ENCODE measurements at regions not wholly inside any gene's neighbourhood (a gene's known extent, or its start where the extent isn't known, plus 50 kb on each side); places are given as distances from the start of the nearest gene placed in this dataset.

DNA sequence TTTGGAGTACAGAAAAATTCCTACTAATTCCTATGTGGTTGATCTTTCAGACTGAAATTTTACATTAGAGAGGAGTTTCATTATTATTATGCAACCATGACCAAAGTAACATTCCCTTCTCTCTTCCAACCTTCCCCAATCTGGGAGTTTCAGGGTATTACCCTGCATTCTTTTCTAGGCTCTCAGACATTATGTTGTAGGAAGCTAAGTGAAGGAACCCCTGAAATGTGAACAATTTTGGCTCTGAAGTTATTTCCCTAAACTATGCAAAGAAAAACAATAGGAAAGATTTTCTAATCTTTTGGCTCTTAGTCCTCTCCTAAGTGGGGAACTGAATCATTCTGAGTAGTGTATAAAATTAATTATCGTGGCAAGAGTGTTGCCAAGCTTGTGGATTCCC lies 63.3 kb upstream of the ZFAND5 start:
- TF ChIP-seq, protein P1, sequence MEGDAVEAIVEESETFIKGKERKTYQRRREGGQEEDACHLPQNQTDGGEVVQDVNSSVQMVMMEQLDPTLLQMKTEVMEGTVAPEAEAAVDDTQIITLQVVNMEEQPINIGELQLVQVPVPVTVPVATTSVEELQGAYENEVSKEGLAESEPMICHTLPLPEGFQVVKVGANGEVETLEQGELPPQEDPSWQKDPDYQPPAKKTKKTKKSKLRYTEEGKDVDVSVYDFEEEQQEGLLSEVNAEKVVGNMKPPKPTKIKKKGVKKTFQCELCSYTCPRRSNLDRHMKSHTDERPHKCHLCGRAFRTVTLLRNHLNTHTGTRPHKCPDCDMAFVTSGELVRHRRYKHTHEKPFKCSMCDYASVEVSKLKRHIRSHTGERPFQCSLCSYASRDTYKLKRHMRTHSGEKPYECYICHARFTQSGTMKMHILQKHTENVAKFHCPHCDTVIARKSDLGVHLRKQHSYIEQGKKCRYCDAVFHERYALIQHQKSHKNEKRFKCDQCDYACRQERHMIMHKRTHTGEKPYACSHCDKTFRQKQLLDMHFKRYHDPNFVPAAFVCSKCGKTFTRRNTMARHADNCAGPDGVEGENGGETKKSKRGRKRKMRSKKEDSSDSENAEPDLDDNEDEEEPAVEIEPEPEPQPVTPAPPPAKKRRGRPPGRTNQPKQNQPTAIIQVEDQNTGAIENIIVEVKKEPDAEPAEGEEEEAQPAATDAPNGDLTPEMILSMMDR (conservative IDR thresholded peaks at IDR 0.05; ENCODE audit: low read length): no peak
- no peak overlapping the region for H3K4me3 ChIP-seq (ENCODE audit: low read length)
- peak; percentile 96 for DNase-seq (ENCODE audit: low read depth)

DNA sequence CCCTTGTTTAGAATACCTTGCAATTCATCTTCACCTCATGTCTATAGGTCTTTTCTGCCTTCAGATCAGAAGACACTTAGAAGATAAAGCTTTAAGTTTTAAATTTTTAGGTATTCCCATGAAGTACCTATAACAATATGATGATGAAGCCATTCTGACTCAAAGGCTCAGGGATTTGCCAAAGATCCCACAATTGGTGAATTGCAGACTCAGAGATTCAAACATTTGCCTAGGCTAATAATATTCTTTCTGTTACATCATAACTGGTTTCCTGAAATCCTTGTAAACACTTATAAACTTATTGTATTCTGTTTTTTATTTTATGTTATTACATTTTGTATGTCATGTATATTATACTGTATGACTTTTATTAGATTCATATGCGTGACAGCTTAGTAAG lies 62.8 kb upstream of the ZFAND5 start:
- no peak overlapping the region for H3K4me3 ChIP-seq (ENCODE audit: low read length)
- DNase-seq (ENCODE audit: low read depth): peak; percentile 47

DNA sequence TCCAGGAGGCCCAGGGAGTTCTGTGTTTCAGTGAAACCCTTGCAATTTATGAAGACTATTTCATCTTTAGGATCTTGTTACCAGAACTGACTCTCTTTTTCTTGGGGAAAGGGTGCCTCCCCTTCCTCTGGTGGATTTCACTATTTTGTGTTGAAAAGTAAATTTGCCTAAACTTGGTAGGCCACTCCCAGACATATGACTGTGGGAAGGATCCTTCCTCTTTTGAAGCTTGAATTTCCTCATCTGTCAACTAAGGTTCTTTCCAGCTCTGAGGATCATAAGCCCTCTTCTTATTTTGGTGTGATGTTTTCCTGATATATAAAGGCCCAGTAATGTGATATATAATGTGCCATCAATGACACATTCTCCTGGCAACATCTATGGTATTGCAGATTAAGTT lies 59.1 kb upstream of the ZFAND5 start:
- H3K4me3 ChIP-seq (ENCODE audit: low read length): no peak overlapping the region
- no peak for DNase-seq (ENCODE audit: low read depth)
- TF ChIP-seq, protein P1 (conservative IDR thresholded peaks at IDR 0.05; ENCODE audit: low read length): no peak

More for the DNA sequence above, 62.8 kb upstream of the ZFAND5 start:
- TF ChIP-seq, protein P1 (conservative IDR thresholded peaks at IDR 0.05; ENCODE audit: low read length): no peak

DNA sequence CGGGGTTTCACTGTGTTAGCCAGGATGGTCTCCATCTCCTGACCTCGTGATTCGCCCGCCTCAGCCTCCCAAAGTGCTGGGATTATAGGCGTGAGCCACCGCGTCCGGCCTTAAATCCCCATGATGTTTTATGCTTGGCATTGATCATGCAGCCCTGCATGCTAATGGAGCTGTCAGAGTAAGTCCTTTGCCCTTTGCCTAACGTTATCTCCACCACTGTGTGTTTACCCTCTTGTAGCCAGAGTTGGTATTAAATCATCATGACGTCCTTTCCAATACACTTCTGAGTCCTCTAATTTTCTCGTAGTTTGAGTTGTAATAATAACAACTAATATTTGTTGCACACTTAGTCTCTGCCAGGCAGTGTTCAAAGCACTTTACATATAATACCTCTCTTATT lies 57.2 kb upstream of the ZFAND5 start:
- DNase-seq (ENCODE audit: low read depth): no peak
- TF ChIP-seq, protein P1 (conservative IDR thresholded peaks at IDR 0.05; ENCODE audit: low read length): no peak
- no peak overlapping the region for H3K4me3 ChIP-seq (ENCODE audit: low read length)

DNA sequence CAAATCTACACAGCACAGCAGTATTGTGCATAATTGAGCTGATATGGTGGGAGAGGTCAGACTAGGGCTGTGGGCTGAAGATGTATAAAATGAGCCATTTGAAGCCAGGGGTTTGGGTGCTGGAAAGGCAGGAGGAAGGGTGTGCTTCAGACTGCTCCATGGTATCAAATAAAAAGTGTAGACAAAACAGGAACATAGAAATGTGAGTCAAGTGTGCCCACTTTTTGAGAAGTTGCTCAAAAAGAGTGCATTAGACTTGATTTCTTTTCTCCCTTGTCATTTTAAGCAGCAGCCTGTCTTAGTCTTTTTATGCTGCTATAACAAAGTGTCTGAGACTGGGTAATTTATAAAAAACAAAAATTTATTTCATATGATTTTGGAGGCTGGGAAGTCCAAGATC lies 55.8 kb upstream of the ZFAND5 start:
- H3K4me3 ChIP-seq (ENCODE audit: low read length): no peak overlapping the region
- TF ChIP-seq, protein P1 (conservative IDR thresholded peaks at IDR 0.05; ENCODE audit: low read length): no peak
- no peak for DNase-seq (ENCODE audit: low read depth)

DNA sequence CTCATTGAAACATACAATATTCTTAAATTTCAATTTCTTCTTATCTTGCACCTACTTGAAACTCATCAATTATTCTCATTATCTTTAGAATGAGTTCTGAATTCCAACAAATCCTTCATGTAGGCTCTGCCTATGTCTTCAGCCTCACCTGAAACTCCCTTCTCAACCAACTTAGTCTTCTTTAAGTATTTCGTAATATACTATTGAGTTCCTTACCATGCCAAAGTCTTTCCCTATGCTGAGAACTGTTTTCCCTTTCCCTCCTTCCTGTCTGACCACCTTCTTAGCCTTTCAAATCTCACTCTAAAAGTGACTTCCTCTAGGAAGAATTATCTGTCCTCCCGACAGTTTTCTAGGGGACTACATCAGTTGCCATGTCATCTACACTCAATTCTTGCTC lies 50.9 kb upstream of the ZFAND5 start:
- H3K4me3 ChIP-seq (ENCODE audit: low read length): no peak overlapping the region
- TF ChIP-seq, protein P1 (conservative IDR thresholded peaks at IDR 0.05; ENCODE audit: low read length): no peak
- no peak for DNase-seq (ENCODE audit: low read depth)

DNA sequence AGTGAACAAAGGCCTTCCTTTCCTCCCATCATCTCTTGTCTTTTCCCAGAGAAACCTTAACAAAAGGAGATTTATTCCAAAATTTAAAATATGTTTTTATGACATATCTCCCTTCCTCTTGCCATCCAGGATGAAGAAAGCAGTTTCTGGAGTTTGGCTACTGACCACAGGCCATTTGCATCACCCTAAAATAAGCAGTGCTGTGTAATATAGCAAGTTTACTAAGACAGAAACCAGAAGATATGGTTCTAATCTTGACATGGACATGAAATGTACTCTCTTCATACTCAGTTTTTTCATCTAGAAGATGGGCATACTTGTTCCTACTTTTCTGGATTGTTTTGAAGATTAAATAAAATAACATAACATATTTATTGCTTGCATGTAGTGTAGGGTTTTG lies 50.2 kb upstream of the ZFAND5 start:
- TF ChIP-seq, protein P1 (conservative IDR thresholded peaks at IDR 0.05; ENCODE audit: low read length): no peak
- no peak overlapping the region for H3K4me3 ChIP-seq (ENCODE audit: low read length)
- no peak for DNase-seq (ENCODE audit: low read depth)

All from AG10803 (cell line).